Neural progenitor cell (in vitro differentiated cells): ENCODE measurements at regions not wholly inside any gene's neighbourhood (a gene's known extent, or its start where the extent isn't known, plus 50 kb on each side); places are given as distances from the start of the nearest gene placed in this dataset.

Source experiments
- DNase-seq: peaks from one replicate; pipeline ENCODE4 v3.0.0-alpha.2; 2016; ENCODE audit warnings: low spot score
- H2AFZ ChIP-seq: fragments of 200-600 bp; sonication (generic); replicated peaks from 2 replicates; pipeline ENCODE4 v1.6.1; 2016; ENCODE audit warnings: antibody characterized with exemption
- H3F3A ChIP-seq: fragments of 200-600 bp; sonication (generic); 2 replicates; pipeline ENCODE4 v1.6.1; 2016; ENCODE audit warnings: antibody characterized with exemption, low read depth
- H3K27ac ChIP-seq: fragments of 200-600 bp; sonication (generic); 2 replicates; pipeline ENCODE4 v1.5.1; 2016; ENCODE audit warnings: mild to moderate bottlenecking
- H3K27me3 ChIP-seq: fragments of 200-600 bp; sonication (generic); 2 replicates; pipeline ENCODE4 v1.6.1; 2016; ENCODE audit warnings: mild to moderate bottlenecking, moderate library complexity
- H3K36me3 ChIP-seq: fragments of 200-600 bp; sonication (generic); 2 replicates; pipeline ENCODE4 v1.5.1; 2016
- H3K4me1 ChIP-seq: fragments of 200-600 bp; sonication (generic); 2 replicates; pipeline ENCODE4 v1.6.1; 2016; ENCODE audit warnings: mixed run types
- H3K4me2 ChIP-seq: fragments of 200-600 bp; sonication (generic); 2 replicates; pipeline ENCODE4 v1.6.1; 2016
- H3K4me3 ChIP-seq: fragments of 200-600 bp; sonication (generic); 2 replicates; pipeline ENCODE4 v1.5.1; 2016
- H3K79me2 ChIP-seq: fragments of 200-600 bp; sonication (generic); 2 replicates; pipeline ENCODE4 v1.6.1; 2016; ENCODE audit warnings: low read depth
- H3K9ac ChIP-seq: fragments of 200-600 bp; sonication (generic); 2 replicates; pipeline ENCODE4 v1.6.1; 2016
- H3K9me3 ChIP-seq: fragments of 200-600 bp; sonication (generic); 2 replicates; pipeline ENCODE4 v1.5.1; 2016; ENCODE audit warnings: low read depth
- H4K20me1 ChIP-seq: fragments of 200-600 bp; sonication (generic); 2 replicates; pipeline ENCODE4 v1.6.1; 2016; ENCODE audit warnings: low read depth
- H3K27ac Mint-ChIP-seq: 3 replicates; pipeline ENCODE4 v1.8.0; 2021; ENCODE audit warnings: mixed read lengths
- H3K27me3 Mint-ChIP-seq: 2 replicates; pipeline ENCODE4 v1.8.0; 2022; ENCODE audit warnings: low read depth, mild to moderate bottlenecking, inconsistent platforms, moderate library complexity, mixed read lengths; ENCODE audit not compliant: insufficient read depth
- H3K36me3 Mint-ChIP-seq: 3 replicates; pipeline ENCODE4 v1.8.0; 2021; ENCODE audit warnings: mixed read lengths
- H3K4me1 Mint-ChIP-seq: 3 replicates; pipeline ENCODE4 v1.8.0; 2021; ENCODE audit warnings: mixed read lengths
- H3K4me3 Mint-ChIP-seq: 3 replicates; pipeline ENCODE4 v1.8.0; 2021; ENCODE audit warnings: mild to moderate bottlenecking, moderate library complexity, mixed read lengths
- H3K9me3 Mint-ChIP-seq: 3 replicates; pipeline ENCODE4 v1.8.0; 2020; ENCODE audit warnings: mixed read lengths
- EZH2 ChIP-seq: fragments of 200-600 bp; sonication (generic); IDR thresholded peaks from 2 replicates; pipeline ENCODE4 v1.6.1; 2017; ENCODE audit warnings: antibody characterized with exemption, mild to moderate bottlenecking, moderate library complexity
- EZH2phosphoT487 ChIP-seq: fragments of 200-600 bp; sonication (generic); IDR thresholded peaks from 2 replicates; pipeline ENCODE4 v1.6.1; 2017; ENCODE audit warnings: antibody characterized with exemption
- TF ChIP-seq, protein P1 (sequence below): fragments of 200-600 bp; sonication (generic); IDR thresholded peaks from 2 replicates; pipeline ENCODE4 v1.5.1; 2017; ENCODE audit warnings: antibody characterized with exemption, mild to moderate bottlenecking

DNA sequence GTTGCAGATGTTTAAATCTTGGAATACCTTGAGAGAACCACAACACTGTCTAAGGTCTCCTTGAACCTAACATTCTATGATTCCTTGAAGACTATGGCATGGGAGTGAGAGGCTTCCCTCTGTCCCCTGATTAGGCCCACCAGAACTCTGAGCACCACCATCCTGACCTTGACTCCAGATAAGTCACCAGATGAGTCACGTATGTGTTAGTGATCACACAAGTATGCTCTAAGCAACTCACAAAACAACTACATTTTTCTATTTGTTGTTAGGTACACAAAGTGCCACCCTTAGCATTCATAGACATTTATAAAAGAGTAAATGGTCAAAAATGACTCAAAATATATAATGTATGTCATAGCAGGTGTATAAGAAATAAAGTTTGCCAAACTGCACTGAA lies 252.9 kb upstream of the CXXC4 start:
- TF ChIP-seq, protein P1, sequence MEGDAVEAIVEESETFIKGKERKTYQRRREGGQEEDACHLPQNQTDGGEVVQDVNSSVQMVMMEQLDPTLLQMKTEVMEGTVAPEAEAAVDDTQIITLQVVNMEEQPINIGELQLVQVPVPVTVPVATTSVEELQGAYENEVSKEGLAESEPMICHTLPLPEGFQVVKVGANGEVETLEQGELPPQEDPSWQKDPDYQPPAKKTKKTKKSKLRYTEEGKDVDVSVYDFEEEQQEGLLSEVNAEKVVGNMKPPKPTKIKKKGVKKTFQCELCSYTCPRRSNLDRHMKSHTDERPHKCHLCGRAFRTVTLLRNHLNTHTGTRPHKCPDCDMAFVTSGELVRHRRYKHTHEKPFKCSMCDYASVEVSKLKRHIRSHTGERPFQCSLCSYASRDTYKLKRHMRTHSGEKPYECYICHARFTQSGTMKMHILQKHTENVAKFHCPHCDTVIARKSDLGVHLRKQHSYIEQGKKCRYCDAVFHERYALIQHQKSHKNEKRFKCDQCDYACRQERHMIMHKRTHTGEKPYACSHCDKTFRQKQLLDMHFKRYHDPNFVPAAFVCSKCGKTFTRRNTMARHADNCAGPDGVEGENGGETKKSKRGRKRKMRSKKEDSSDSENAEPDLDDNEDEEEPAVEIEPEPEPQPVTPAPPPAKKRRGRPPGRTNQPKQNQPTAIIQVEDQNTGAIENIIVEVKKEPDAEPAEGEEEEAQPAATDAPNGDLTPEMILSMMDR: no peak
- TF ChIP-seq EZH2phosphoT487: no peak
- TF ChIP-seq EZH2: no peak
- H3K36me3 Mint-ChIP-seq: no peaks in the 10 kb centered on the region
- H3K27ac Mint-ChIP-seq: no peak overlapping the region
- Histone ChIP-seq H3K79me2 (no peaks in the 10 kb centered on the region), H3K27me3 (no peaks in the 10 kb centered on the region), H3K4me3 (no peak overlapping the region), H2AFZ (no peak overlapping the region), H3F3A (no peaks in the 10 kb centered on the region), H3K4me1 (peaks cover 8% of the 10 kb centered on the region), H3K9me3 (no peaks in the 10 kb centered on the region), H3K27ac (no peak overlapping the region), H4K20me1 (no peaks in the 10 kb centered on the region), H3K9ac (no peak overlapping the region), H3K4me2 (no peak overlapping the region), H3K36me3 (no peaks in the 10 kb centered on the region)
- no peaks in the 10 kb centered on the region for H3K27me3 Mint-ChIP-seq
- peaks cover 7% of the 10 kb centered on the region for H3K4me1 Mint-ChIP-seq
- no peak overlapping the region for H3K4me3 Mint-ChIP-seq
- no peak for DNase-seq
- H3K9me3 Mint-ChIP-seq: no peaks in the 10 kb centered on the region

DNA sequence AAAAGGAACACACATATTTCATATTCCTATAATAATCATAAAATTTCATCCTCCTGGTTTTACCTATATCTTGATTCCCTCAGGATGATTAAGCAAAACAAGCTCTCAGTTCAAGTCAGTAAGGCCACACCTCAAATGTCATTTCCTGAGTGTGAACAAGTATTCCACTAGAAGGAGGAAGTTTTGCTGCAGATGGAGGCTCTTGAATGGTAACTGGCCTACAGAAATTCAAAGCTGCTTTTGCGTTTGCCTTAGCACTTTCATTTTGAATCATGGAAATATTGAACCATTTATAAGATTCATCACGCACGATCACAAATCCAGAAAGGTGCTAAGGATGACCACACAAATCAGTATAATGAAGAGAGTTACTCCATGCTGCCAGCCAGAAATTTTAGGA lies 254.4 kb upstream of the CXXC4 start:
- Histone ChIP-seq H4K20me1 (no peaks in the 10 kb centered on the region), H3K4me3 (no peak overlapping the region), H3K27ac (no peak overlapping the region), H3F3A (no peaks in the 10 kb centered on the region), H3K4me1 (peaks cover 8% of the 10 kb centered on the region), H3K9ac (no peak overlapping the region), H3K4me2 (no peak overlapping the region), H3K79me2 (no peaks in the 10 kb centered on the region), H3K9me3 (no peaks in the 10 kb centered on the region), H2AFZ (no peak overlapping the region), H3K27me3 (no peaks in the 10 kb centered on the region), H3K36me3 (no peaks in the 10 kb centered on the region)
- no peaks in the 10 kb centered on the region for H3K36me3 Mint-ChIP-seq
- H3K27me3 Mint-ChIP-seq: no peaks in the 10 kb centered on the region
- H3K4me1 Mint-ChIP-seq: peaks cover 7% of the 10 kb centered on the region
- no peak overlapping the region for H3K4me3 Mint-ChIP-seq
- DNase-seq: no peak
- H3K9me3 Mint-ChIP-seq: no peaks in the 10 kb centered on the region
- H3K27ac Mint-ChIP-seq: no peak overlapping the region
- TF ChIP-seq EZH2 (no peak), EZH2phosphoT487 (no peak)
- TF ChIP-seq, protein P1: no peak

DNA sequence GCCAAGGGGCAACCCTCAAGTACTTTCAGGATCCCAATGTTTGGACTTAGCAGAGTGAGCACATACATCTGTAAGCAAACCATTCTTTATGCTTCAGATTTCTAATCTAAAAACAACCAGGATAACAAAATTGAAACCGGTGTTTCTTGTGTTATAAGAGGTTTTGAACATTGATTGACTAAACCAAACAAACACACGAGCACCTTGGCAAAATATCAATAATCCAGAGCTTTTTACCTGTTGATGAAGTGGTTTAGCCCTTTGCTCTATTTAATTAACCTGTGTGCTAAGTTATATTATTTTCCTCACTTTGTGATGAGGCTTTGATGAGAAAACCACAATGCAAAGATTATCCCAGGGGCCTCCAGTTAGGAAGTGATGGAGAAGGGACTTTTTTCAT lies 255.3 kb upstream of the CXXC4 start:
- DNase-seq: no peak
- Mint-ChIP-seq H3K4me1 (peaks cover 7% of the 10 kb centered on the region), H3K9me3 (no peaks in the 10 kb centered on the region), H3K4me3 (no peak overlapping the region), H3K27ac (no peak overlapping the region), H3K36me3 (no peaks in the 10 kb centered on the region), H3K27me3 (no peaks in the 10 kb centered on the region)
- no peaks in the 10 kb centered on the region for H3K79me2 ChIP-seq
- no peaks in the 10 kb centered on the region for H3K36me3 ChIP-seq
- peaks cover 8% of the 10 kb centered on the region for H3K4me1 ChIP-seq
- H3K27me3 ChIP-seq: no peaks in the 10 kb centered on the region
- H4K20me1 ChIP-seq: no peaks in the 10 kb centered on the region
- H3F3A ChIP-seq: no peaks in the 10 kb centered on the region
- TF ChIP-seq EZH2 (no peak), EZH2phosphoT487 (no peak)
- TF ChIP-seq, protein P1: no peak
- H3K4me2 ChIP-seq: no peak overlapping the region
- no peak overlapping the region for H3K9ac ChIP-seq
- H3K9me3 ChIP-seq: no peaks in the 10 kb centered on the region
- no peak overlapping the region for H3K27ac ChIP-seq
- no peak overlapping the region for H3K4me3 ChIP-seq
- H2AFZ ChIP-seq: no peak overlapping the region
